DOHH2 (cell line): ENCODE measurements at regions not wholly inside any gene's neighbourhood (a gene's known extent, or its start where the extent isn't known, plus 50 kb on each side); places are given as distances from the start of the nearest gene placed in this dataset.

Source experiments
- H3F3A ChIP-seq: fragments of 200-600 bp; sonication (generic), shearing (Covaris generic); 2 replicates; pipeline ENCODE4 v1.6.0; 2016; ENCODE audit warnings: antibody characterized with exemption, mild to moderate bottlenecking; ENCODE audit not compliant: control insufficient read depth, insufficient read depth
- H3K27ac ChIP-seq: fragments of 200-600 bp; sonication (generic); 2 replicates; pipeline ENCODE4 v1.5.1; 2014; ENCODE audit warnings: low read depth, mild to moderate bottlenecking, low read length, moderate library complexity
- H3K27me3 ChIP-seq: fragments of 200-600 bp; sonication (generic); 2 replicates; pipeline ENCODE4 v1.6.1; 2014; ENCODE audit warnings: mild to moderate bottlenecking, low read length, mixed read lengths; ENCODE audit not compliant: control insufficient read depth
- H3K36me3 ChIP-seq: fragments of 200-600 bp; sonication (generic); 2 replicates; pipeline ENCODE4 v1.6.1; 2014; ENCODE audit warnings: mild to moderate bottlenecking, low read length, moderate library complexity, mixed read lengths; ENCODE audit not compliant: control insufficient read depth
- H3K4me1 ChIP-seq: fragments of 200-600 bp; sonication (generic); 2 replicates; pipeline ENCODE4 v1.6.1; 2014; ENCODE audit warnings: mild to moderate bottlenecking, low read length, mixed read lengths; ENCODE audit not compliant: control insufficient read depth
- H3K4me2 ChIP-seq: fragments of 200-600 bp; sonication (generic); 2 replicates; pipeline ENCODE4 v1.6.0; 2014; ENCODE audit warnings: mild to moderate bottlenecking, low read length, moderate library complexity
- H3K4me3 ChIP-seq: fragments of 200-600 bp; sonication (generic); 2 replicates; pipeline ENCODE4 v1.5.1; 2014; ENCODE audit warnings: mild to moderate bottlenecking, low read length, mixed read lengths
- H3K79me2 ChIP-seq: fragments of 200-600 bp; sonication (generic); 2 replicates; pipeline ENCODE4 v1.6.1; 2014; ENCODE audit warnings: mild to moderate bottlenecking, low read length, mixed read lengths; ENCODE audit not compliant: control insufficient read depth
- H3K9me2 ChIP-seq: fragments of 200-600 bp; sonication (generic); replicated peaks from 2 replicates; pipeline ENCODE4 v1.6.1; 2014; ENCODE audit warnings: mild to moderate bottlenecking, low read length, mixed read lengths; ENCODE audit not compliant: control insufficient read depth
- H3K9me3 ChIP-seq: fragments of 200-600 bp; sonication (generic); 2 replicates; pipeline ENCODE4 v1.6.1; 2014; ENCODE audit warnings: antibody characterized with exemption, low read length, mixed read lengths; ENCODE audit not compliant: control insufficient read depth, insufficient read depth
- H4K20me1 ChIP-seq: fragments of 200-600 bp; sonication (generic); 2 replicates; pipeline ENCODE4 v1.6.0; 2014; ENCODE audit warnings: low read depth, mild to moderate bottlenecking, antibody characterized with exemption, low read length, moderate library complexity; ENCODE audit not compliant: control insufficient read depth, insufficient read depth
- EZH2phosphoT487 ChIP-seq: fragments of 200-600 bp; sonication (generic); IDR thresholded peaks from 2 replicates; pipeline ENCODE4 v1.6.1; 2017; ENCODE audit warnings: borderline replicate concordance, mild to moderate bottlenecking, antibody characterized with exemption, low read length, moderate library complexity, mixed read lengths
- TF ChIP-seq, protein P1 (sequence below): fragments of 200-600 bp; sonication (generic); IDR thresholded peaks from one replicate; pipeline ENCODE4 v1.5.1; 2014; ENCODE audit warnings: antibody characterized with exemption, mild to moderate bottlenecking, low read depth, low read length; ENCODE audit not compliant: poor library complexity, severe bottlenecking

DNA sequence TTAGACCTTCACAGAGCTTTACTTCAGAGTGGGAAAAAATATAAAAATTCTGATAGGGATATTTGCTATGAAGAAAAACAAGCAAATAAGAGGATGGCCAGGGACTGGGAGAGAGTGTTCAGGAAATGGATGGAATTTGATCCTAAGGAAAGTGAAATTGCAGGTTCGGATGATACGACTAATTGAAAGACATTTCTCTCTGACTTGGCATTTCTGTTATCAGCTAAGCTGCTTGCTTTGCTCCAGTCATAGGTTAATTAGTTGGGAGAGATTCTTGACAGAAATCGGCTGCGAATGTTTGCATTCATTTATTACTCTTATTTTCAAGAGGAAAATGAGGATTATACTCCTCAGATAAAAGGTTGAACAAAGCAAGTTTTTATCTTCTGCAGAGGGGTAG, 808.7 kb upstream of the NECTIN3 start:
- Histone ChIP-seq H3K9me2 (no peaks in the 10 kb centered on the region), H3K9me3 (no peaks in the 10 kb centered on the region), H3K36me3 (no peaks in the 10 kb centered on the region), H3K27me3 (no peaks in the 10 kb centered on the region), H3F3A (no peaks in the 10 kb centered on the region), H3K79me2 (no peaks in the 10 kb centered on the region), H3K4me2 (no peak overlapping the region), H3K4me1 (no peaks in the 10 kb centered on the region), H4K20me1 (no peaks in the 10 kb centered on the region), H3K4me3 (no peak overlapping the region), H3K27ac (no peak overlapping the region)
- no peak for TF ChIP-seq EZH2phosphoT487
- TF ChIP-seq, protein P1, sequence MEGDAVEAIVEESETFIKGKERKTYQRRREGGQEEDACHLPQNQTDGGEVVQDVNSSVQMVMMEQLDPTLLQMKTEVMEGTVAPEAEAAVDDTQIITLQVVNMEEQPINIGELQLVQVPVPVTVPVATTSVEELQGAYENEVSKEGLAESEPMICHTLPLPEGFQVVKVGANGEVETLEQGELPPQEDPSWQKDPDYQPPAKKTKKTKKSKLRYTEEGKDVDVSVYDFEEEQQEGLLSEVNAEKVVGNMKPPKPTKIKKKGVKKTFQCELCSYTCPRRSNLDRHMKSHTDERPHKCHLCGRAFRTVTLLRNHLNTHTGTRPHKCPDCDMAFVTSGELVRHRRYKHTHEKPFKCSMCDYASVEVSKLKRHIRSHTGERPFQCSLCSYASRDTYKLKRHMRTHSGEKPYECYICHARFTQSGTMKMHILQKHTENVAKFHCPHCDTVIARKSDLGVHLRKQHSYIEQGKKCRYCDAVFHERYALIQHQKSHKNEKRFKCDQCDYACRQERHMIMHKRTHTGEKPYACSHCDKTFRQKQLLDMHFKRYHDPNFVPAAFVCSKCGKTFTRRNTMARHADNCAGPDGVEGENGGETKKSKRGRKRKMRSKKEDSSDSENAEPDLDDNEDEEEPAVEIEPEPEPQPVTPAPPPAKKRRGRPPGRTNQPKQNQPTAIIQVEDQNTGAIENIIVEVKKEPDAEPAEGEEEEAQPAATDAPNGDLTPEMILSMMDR: no peak

DNA sequence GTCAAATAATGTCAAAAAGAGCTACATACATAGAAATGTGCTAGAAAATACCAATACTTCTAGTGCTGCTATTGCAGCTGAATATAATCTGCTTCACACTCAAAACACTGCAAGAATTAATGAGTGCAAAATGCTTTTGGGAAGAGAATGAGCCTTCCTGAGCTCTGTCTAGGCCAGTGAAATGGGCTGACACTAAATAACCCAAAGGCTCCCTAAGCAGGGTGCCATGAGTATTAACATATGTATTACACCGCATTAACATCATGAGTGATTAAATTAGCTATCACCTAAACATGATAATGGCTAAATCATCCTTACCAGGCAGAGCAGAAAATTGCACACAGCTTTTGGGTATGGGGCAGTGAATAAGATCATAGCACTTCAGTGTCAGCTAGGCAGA, 806.3 kb upstream of the NECTIN3 start:
- no peak overlapping the region for H3K4me3 ChIP-seq
- no peaks in the 10 kb centered on the region for H3K9me3 ChIP-seq
- TF ChIP-seq, protein P1: no peak
- no peak for TF ChIP-seq EZH2phosphoT487
- no peaks in the 10 kb centered on the region for H3K27me3 ChIP-seq
- no peaks in the 10 kb centered on the region for H3K9me2 ChIP-seq
- no peaks in the 10 kb centered on the region for H4K20me1 ChIP-seq
- H3K36me3 ChIP-seq: no peaks in the 10 kb centered on the region
- H3F3A ChIP-seq: no peaks in the 10 kb centered on the region
- H3K4me2 ChIP-seq: no peak overlapping the region
- no peaks in the 10 kb centered on the region for H3K4me1 ChIP-seq
- H3K79me2 ChIP-seq: no peaks in the 10 kb centered on the region
- H3K27ac ChIP-seq: no peak overlapping the region

DNA sequence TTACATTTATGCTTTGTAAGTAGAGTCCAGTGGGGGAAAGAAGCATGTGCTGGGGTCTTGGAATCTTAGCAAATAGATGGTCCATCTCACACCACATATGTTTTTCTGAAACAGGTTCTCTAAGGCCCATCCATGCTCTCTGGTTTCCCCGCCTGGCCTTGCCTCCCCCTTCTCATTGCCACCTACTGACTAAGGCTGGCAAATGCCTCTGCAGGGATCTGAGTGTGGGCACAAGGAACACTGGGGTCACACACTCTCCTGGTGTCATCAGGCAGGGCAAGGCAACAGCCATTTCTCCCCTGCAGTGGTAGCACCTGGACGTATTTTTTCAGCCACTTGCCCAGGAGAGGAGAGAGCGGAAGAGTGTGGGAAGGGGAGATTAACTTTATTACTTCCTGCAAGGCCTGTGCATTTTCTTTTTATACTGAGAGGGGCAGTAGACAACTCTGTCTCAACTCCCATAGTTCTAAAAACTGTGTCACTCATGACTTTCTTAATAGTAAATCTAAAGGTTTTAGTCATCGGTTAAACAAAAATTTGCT, 804.2 kb upstream of the NECTIN3 start:
- no peak overlapping the region for H3K27ac ChIP-seq
- H3K9me3 ChIP-seq: no peaks in the 10 kb centered on the region
- H3K79me2 ChIP-seq: no peaks in the 10 kb centered on the region
- no peak overlapping the region for H3K4me2 ChIP-seq
- no peaks in the 10 kb centered on the region for H3F3A ChIP-seq
- H3K4me1 ChIP-seq: no peaks in the 10 kb centered on the region
- TF ChIP-seq, protein P1: no peak
- no peaks in the 10 kb centered on the region for H3K36me3 ChIP-seq
- no peak overlapping the region for H3K4me3 ChIP-seq
- H4K20me1 ChIP-seq: no peaks in the 10 kb centered on the region
- H3K9me2 ChIP-seq: no peaks in the 10 kb centered on the region
- H3K27me3 ChIP-seq: no peaks in the 10 kb centered on the region
